Endothelial cell of umbilical vein (primary cell): ENCODE measurements at regions not wholly inside any gene's neighbourhood (a gene's known extent, or its start where the extent isn't known, plus 50 kb on each side); places are given as distances from the start of the nearest gene placed in this dataset.

Experiments
- FOS ChIP-seq: IDR thresholded peaks from 2 replicates; pipeline ENCODE4 v1.6.1; 2011; ENCODE audit warnings: mild to moderate bottlenecking, low read length, moderate library complexity, borderline replicate concordance; ENCODE audit not compliant: insufficient read depth
- GATA2 ChIP-seq: IDR thresholded peaks from 2 replicates; pipeline ENCODE4 v1.7.0; 2011; ENCODE audit warnings: low read depth, mild to moderate bottlenecking, moderate library complexity, mixed read lengths, low read length; ENCODE audit not compliant: insufficient read length, insufficient read depth
- POLR2A ChIP-seq: IDR thresholded peaks from 2 replicates; pipeline ENCODE4 v1.6.1; 2012; ENCODE audit warnings: low read depth, mild to moderate bottlenecking, control low read depth, low read length
- POLR2AphosphoS5 ChIP-seq: IDR thresholded peaks from 2 replicates; pipeline ENCODE4 v1.6.1; 2012; ENCODE audit warnings: low read depth, mild to moderate bottlenecking, control low read depth, low read length, moderate library complexity; ENCODE audit not compliant: insufficient read depth
- TF ChIP-seq, protein P1 (sequence below), 2 donors: IDR thresholded peaks; 1 replicate in 1 of 2; 2 replicates in 1 of 2; pipeline ENCODE4 v1.5.1; 2011; ENCODE audit warnings: low read length in 2 of 2, mild to moderate bottlenecking in 2 of 2, moderate library complexity in 2 of 2, control low read depth in 1 of 2, inconsistent platforms in 1 of 2, low read depth in 1 of 2; ENCODE audit not compliant: insufficient read depth in 1 of 2; ENCODE audit errors: extremely low read depth in 1 of 2

DNA sequence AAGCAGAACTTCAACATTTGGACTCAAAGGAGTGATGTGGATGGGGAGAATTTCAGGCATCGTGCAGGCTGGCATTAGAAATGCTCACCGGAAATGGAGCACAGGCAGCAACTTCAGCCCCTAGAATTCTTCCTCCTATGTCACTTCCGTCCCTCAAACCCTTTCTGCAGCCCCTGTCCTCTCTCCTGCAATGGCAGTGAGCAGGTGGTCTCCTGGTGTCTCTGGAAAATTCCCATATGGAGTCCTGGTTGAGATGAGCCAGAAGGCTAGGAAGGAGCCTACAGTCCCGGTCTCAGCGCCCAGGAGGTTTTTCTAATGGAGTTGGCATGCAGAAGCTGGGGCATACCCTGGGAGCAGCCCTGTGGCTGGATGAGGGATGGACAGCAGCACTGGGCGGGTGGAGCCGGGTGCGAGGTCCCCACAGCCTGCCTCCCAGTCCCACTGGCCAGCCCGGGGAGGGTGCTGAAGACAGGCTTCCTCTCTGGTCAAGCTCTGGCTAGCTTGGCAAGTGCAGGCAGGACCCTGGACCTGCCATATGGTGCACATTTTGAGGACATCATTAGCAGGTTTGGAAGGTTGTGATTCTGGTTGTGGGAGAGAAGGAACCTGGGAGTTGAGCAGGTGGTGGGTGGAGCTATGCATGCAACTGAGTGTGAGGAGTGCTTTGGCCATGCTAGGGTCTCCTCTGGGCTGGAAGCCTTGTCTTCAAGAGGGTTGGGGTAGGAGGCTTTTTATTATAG lies 59.8 kb upstream of the B3GAT1 start:
- TF ChIP-seq FOS = no peak
- TF ChIP-seq, protein P1, sequence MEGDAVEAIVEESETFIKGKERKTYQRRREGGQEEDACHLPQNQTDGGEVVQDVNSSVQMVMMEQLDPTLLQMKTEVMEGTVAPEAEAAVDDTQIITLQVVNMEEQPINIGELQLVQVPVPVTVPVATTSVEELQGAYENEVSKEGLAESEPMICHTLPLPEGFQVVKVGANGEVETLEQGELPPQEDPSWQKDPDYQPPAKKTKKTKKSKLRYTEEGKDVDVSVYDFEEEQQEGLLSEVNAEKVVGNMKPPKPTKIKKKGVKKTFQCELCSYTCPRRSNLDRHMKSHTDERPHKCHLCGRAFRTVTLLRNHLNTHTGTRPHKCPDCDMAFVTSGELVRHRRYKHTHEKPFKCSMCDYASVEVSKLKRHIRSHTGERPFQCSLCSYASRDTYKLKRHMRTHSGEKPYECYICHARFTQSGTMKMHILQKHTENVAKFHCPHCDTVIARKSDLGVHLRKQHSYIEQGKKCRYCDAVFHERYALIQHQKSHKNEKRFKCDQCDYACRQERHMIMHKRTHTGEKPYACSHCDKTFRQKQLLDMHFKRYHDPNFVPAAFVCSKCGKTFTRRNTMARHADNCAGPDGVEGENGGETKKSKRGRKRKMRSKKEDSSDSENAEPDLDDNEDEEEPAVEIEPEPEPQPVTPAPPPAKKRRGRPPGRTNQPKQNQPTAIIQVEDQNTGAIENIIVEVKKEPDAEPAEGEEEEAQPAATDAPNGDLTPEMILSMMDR (IDR thresholded peaks at IDR 0.05; ENCODE audit: extremely low read depth in 1 of 2, insufficient read depth in 1 of 2, low read depth in 1 of 2, low read length in 2 of 2) = no peak
- no peak for TF ChIP-seq POLR2AphosphoS5
- no peak for TF ChIP-seq POLR2A
- TF ChIP-seq GATA2 = no peak
